ENCODE measurements at regions not wholly inside any gene's neighbourhood (a gene's known extent, or its start where the extent isn't known, plus 50 kb on each side); places are given as distances from the start of the nearest gene placed in this dataset.

GRCh38 chr10:131560706-131561355 is 249.3 kb upstream of the TCERG1L start:
- Mint-ChIP-seq H3K4me3 (no peak overlapping the region), H3K9me3 (peaks cover 5 to 17% (median 7%) of the 10 kb centered on the region in 5 donors), H3K27me3 (peaks cover 0 to 2% of the 10 kb centered on the region in 2 donors), H3K27ac (no peak overlapping the region), H3K36me3 (no peaks in the 10 kb centered on the region), H3K4me1 (no peaks in the 10 kb centered on the region)
- no peaks in the 10 kb centered on the region for H3K9me3 ChIP-seq (ENCODE audit: low read length)
- no peaks in the 10 kb centered on the region for H3K36me3 ChIP-seq (ENCODE audit: insufficient read depth, low read length)
- H3K4me1 ChIP-seq (ENCODE audit: insufficient read depth, low read length): no peaks in the 10 kb centered on the region
- POLR2A ChIA-PET: no interaction called here
- H3K27ac ChIP-seq (ENCODE audit: low read depth, low read length): no peak overlapping the region
- no peak overlapping the region for H3K4me3 ChIP-seq (ENCODE audit: low read length)
- no peaks in the 10 kb centered on the region for H3K27me3 ChIP-seq (ENCODE audit: insufficient read depth, low read length, poor library complexity, severe bottlenecking)
- DNase-seq: no peak
- CTCF ChIA-PET: no interaction called here

GRCh38 chr10:131561897-131562296 is 250.4 kb upstream of the TCERG1L start:
- no peaks in the 10 kb centered on the region for H3K27me3 ChIP-seq (ENCODE audit: insufficient read depth, low read length, poor library complexity, severe bottlenecking)
- no peak overlapping the region for H3K27ac ChIP-seq (ENCODE audit: low read depth, low read length)
- Mint-ChIP-seq H3K4me3 (no peak overlapping the region), H3K27ac (no peak overlapping the region), H3K4me1 (no peaks in the 10 kb centered on the region), H3K36me3 (no peaks in the 10 kb centered on the region), H3K9me3 (peaks cover 5 to 23% (median 9%) of the 10 kb centered on the region in 5 donors), H3K27me3 (peaks cover 0 to 2% of the 10 kb centered on the region in 2 donors)
- no peaks in the 10 kb centered on the region for H3K36me3 ChIP-seq (ENCODE audit: insufficient read depth, low read length)
- ChIA-PET CTCF (no interaction called here), POLR2A (no interaction called here)
- no peaks in the 10 kb centered on the region for H3K9me3 ChIP-seq (ENCODE audit: low read length)
- no peak for DNase-seq
- H3K4me3 ChIP-seq (ENCODE audit: low read length): no peak overlapping the region
- no peaks in the 10 kb centered on the region for H3K4me1 ChIP-seq (ENCODE audit: insufficient read depth, low read length)

GRCh38 chr10:131563411-131563810 is 251.9 kb upstream of the TCERG1L start:
- no peak overlapping the region for H3K4me3 ChIP-seq (ENCODE audit: low read length)
- Mint-ChIP-seq H3K9me3 (peaks cover 5 to 24% (median 9%) of the 10 kb centered on the region in 5 donors), H3K4me3 (no peak overlapping the region)

GRCh38 chr10:131567279-131568162 is 256.0 kb upstream of the TCERG1L start:
- Mint-ChIP-seq H3K9me3 (peaks cover 5 to 23% (median 9%) of the 10 kb centered on the region in 5 donors), H3K27ac (no peak overlapping the region), H3K36me3 (no peaks in the 10 kb centered on the region), H3K4me1 (no peaks in the 10 kb centered on the region), H3K27me3 (peaks cover 0 to 3% of the 10 kb centered on the region in 2 donors), H3K4me3 (no peak overlapping the region)
- DNase-seq: no peak
- no peaks in the 10 kb centered on the region for H3K4me1 ChIP-seq (ENCODE audit: insufficient read depth, low read length)
- no peak overlapping the region for H3K4me3 ChIP-seq (ENCODE audit: low read length)
- ChIA-PET CTCF (no interaction called here), POLR2A (no interaction called here)
- H3K9me3 ChIP-seq (ENCODE audit: low read length): no peaks in the 10 kb centered on the region
- H3K27ac ChIP-seq (ENCODE audit: low read depth, low read length): no peak overlapping the region
- no peaks in the 10 kb centered on the region for H3K36me3 ChIP-seq (ENCODE audit: insufficient read depth, low read length)
- H3K27me3 ChIP-seq (ENCODE audit: insufficient read depth, low read length, poor library complexity, severe bottlenecking): no peaks in the 10 kb centered on the region

More at GRCh38 chr10:131563411-131563810, 251.9 kb upstream of the TCERG1L start:
- no peak overlapping the region for H3K27ac ChIP-seq (ENCODE audit: low read depth, low read length)
- H3K27ac Mint-ChIP-seq: no peak overlapping the region
- H3K27me3 Mint-ChIP-seq: peaks cover 0 to 2% of the 10 kb centered on the region in 2 donors
- H3K27me3 ChIP-seq (ENCODE audit: insufficient read depth, low read length, poor library complexity, severe bottlenecking): no peaks in the 10 kb centered on the region
- H3K36me3 ChIP-seq (ENCODE audit: insufficient read depth, low read length): no peaks in the 10 kb centered on the region
- no peaks in the 10 kb centered on the region for H3K4me1 ChIP-seq (ENCODE audit: insufficient read depth, low read length)
- H3K9me3 ChIP-seq (ENCODE audit: low read length): no peaks in the 10 kb centered on the region
- POLR2A ChIA-PET: no interaction called here
- DNase-seq: no peak
- H3K4me1 Mint-ChIP-seq: no peaks in the 10 kb centered on the region
- CTCF ChIA-PET: no interaction called here
- no peaks in the 10 kb centered on the region for H3K36me3 Mint-ChIP-seq

GRCh38 chr10:131568866-131569265 is 257.3 kb upstream of the TCERG1L start:
- Histone ChIP-seq H3K4me1 (ENCODE audit: insufficient read depth, low read length) (no peaks in the 10 kb centered on the region), H3K27ac (ENCODE audit: low read depth, low read length) (no peak overlapping the region), H3K9me3 (ENCODE audit: low read length) (no peaks in the 10 kb centered on the region), H3K4me3 (ENCODE audit: low read length) (no peak overlapping the region), H3K36me3 (ENCODE audit: insufficient read depth, low read length) (no peaks in the 10 kb centered on the region), H3K27me3 (ENCODE audit: insufficient read depth, low read length, poor library complexity, severe bottlenecking) (no peaks in the 10 kb centered on the region)
- H3K4me3 Mint-ChIP-seq: no peak overlapping the region
- ChIA-PET CTCF (no interaction called here), POLR2A (no interaction called here)
- DNase-seq: no peak
- no peaks in the 10 kb centered on the region for H3K4me1 Mint-ChIP-seq
- H3K9me3 Mint-ChIP-seq: peaks cover 3 to 20% (median 9%) of the 10 kb centered on the region in 5 donors
- H3K27ac Mint-ChIP-seq: no peak overlapping the region
- no peaks in the 10 kb centered on the region for H3K36me3 Mint-ChIP-seq
- H3K27me3 Mint-ChIP-seq: peaks cover 0 to 3% of the 10 kb centered on the region in 2 donors

- no peaks in the 10 kb centered on the region for H3K4me1 ChIP-seq (ENCODE audit: insufficient read depth, low read length)
- H3K9me3 ChIP-seq (ENCODE audit: low read length): no peaks in the 10 kb centered on the region
- Mint-ChIP-seq H3K27me3 (peaks cover 0 to 1% of the 10 kb centered on the region in 2 donors), H3K36me3 (no peaks in the 10 kb centered on the region), H3K27ac (no peak overlapping the region), H3K4me3 (no peak overlapping the region), H3K9me3 (peaks cover 1 to 11% (median 4%) of the 10 kb centered on the region in 5 donors), H3K4me1 (no peaks in the 10 kb centered on the region)
- H3K36me3 ChIP-seq (ENCODE audit: insufficient read depth, low read length): no peaks in the 10 kb centered on the region
- H3K27ac ChIP-seq (ENCODE audit: low read depth, low read length): no peak overlapping the region
- ChIA-PET POLR2A (no interaction called here), CTCF (no interaction called here)
- H3K4me3 ChIP-seq (ENCODE audit: low read length): no peak overlapping the region
- DNase-seq: no peak
- no peaks in the 10 kb centered on the region for H3K27me3 ChIP-seq (ENCODE audit: insufficient read depth, low read length, poor library complexity, severe bottlenecking)
These were observed 258.6 kb upstream of the TCERG1L start for GRCh38 chr10:131569851-131570715.

GRCh38 chr10:131570716-131571307 is 259.3 kb upstream of the TCERG1L start:
- Histone ChIP-seq H3K36me3 (ENCODE audit: insufficient read depth, low read length) (no peaks in the 10 kb centered on the region), H3K4me3 (ENCODE audit: low read length) (no peak overlapping the region), H3K9me3 (ENCODE audit: low read length) (no peaks in the 10 kb centered on the region), H3K27me3 (ENCODE audit: insufficient read depth, low read length, poor library complexity, severe bottlenecking) (no peaks in the 10 kb centered on the region), H3K27ac (ENCODE audit: low read depth, low read length) (no peak overlapping the region), H3K4me1 (ENCODE audit: insufficient read depth, low read length) (no peaks in the 10 kb centered on the region)
- peaks cover 0 to 8% (median 3%) of the 10 kb centered on the region in 5 donors for H3K9me3 Mint-ChIP-seq
- no peak for DNase-seq
- H3K4me1 Mint-ChIP-seq: no peaks in the 10 kb centered on the region
- H3K36me3 Mint-ChIP-seq: no peaks in the 10 kb centered on the region
- H3K27ac Mint-ChIP-seq: no peak overlapping the region
- ChIA-PET CTCF (no interaction called here), POLR2A (no interaction called here)
- H3K4me3 Mint-ChIP-seq: no peak overlapping the region
- peaks cover 0 to 3% of the 10 kb centered on the region in 2 donors for H3K27me3 Mint-ChIP-seq
